GM12875 (cell line): ENCODE measurements at regions not wholly inside any gene's neighbourhood (a gene's known extent, or its start where the extent isn't known, plus 50 kb on each side); places are given as distances from the start of the nearest gene placed in this dataset.

ENCODE experiments used
- H3K4me3 ChIP-seq: one replicate; pipeline ENCODE4 v1.5.1; 2011; ENCODE audit warnings: low read depth, low read length, control low read depth
- TF ChIP-seq, protein P1 (sequence below): IDR thresholded peaks from 2 replicates; pipeline ENCODE4 v1.5.1; 2011; ENCODE audit warnings: low read depth, mild to moderate bottlenecking, control low read depth, inconsistent platforms, low read length, moderate library complexity, borderline replicate concordance; ENCODE audit not compliant: insufficient read depth

DNA sequence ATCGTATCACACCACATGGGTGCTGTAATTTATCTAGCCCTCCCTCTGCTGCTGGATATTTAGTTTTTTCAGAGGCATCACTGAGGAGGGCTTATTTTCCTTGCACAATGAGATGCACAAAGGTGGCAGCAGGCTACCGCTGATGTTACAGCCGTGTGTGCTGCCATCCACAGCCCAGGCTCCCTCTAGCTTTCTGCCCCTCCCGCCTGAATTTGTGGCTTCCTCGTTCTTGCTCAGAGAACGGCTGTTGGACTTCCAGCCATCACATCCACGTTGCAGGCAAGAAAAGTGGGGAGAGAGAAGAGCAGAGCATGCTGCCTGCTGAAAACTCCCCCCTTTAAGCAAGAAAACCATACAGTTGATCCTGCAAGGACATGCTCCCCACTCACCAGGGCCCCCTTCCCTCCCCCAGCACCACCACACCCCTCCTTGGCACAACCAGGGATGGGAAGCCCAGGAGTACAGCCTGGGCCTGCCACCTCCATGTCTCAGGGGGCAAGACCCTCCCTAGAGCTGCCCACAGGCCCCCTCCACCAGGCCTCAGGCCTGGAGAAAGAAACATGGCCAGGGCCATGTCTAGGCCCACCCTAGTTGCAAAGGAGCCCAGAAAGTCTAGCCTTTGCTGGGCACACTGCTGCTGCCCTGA lies 102.6 kb downstream of the MRPL14 start:
- H3K4me3 ChIP-seq, result no peak overlapping the region
- TF ChIP-seq, protein P1, sequence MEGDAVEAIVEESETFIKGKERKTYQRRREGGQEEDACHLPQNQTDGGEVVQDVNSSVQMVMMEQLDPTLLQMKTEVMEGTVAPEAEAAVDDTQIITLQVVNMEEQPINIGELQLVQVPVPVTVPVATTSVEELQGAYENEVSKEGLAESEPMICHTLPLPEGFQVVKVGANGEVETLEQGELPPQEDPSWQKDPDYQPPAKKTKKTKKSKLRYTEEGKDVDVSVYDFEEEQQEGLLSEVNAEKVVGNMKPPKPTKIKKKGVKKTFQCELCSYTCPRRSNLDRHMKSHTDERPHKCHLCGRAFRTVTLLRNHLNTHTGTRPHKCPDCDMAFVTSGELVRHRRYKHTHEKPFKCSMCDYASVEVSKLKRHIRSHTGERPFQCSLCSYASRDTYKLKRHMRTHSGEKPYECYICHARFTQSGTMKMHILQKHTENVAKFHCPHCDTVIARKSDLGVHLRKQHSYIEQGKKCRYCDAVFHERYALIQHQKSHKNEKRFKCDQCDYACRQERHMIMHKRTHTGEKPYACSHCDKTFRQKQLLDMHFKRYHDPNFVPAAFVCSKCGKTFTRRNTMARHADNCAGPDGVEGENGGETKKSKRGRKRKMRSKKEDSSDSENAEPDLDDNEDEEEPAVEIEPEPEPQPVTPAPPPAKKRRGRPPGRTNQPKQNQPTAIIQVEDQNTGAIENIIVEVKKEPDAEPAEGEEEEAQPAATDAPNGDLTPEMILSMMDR, result no peak

DNA sequence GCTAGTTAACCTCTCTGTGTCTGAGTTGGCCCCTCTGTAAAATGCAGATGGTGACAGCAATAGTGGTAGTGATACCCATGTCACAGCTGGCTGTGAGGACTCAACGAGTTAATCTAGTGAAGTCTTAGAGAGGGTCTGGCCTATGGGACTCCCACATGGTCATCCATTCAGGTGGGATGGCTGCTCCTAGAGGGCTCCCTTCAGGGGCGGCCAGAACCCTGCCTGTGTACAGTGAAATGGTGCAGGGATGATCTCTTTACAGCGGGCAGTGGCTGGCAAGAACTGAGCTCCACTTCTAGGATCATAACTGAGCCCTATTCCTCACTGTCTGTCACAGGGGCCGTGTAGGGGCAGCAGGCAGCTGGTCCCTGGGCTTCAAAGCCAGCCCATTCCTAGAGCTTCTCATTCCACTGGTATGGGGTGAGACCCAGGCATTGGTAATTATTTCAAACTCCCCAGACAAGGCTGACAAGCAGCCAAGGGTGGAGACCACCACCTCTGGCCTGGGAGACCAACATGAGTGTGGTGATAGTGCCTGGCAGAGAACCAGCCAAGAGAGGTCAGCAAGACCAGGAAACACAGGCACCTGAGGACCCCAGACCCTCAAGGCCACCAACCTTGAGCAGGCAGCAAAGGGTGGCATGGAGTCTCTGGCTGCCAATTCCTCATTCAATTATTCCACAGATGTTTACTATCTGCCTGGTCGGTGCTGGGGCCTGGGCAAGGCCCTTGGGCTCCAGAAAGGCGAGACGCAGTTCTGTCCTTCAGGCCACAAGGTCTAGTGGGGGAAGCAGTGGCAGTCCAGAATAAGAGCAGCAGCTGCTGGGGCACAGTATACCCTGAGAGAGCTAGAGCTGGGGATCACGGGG lies 103.4 kb downstream of the MRPL14 start:
- H3K4me3 ChIP-seq, result no peak overlapping the region
- TF ChIP-seq, protein P1, result no peak

DNA sequence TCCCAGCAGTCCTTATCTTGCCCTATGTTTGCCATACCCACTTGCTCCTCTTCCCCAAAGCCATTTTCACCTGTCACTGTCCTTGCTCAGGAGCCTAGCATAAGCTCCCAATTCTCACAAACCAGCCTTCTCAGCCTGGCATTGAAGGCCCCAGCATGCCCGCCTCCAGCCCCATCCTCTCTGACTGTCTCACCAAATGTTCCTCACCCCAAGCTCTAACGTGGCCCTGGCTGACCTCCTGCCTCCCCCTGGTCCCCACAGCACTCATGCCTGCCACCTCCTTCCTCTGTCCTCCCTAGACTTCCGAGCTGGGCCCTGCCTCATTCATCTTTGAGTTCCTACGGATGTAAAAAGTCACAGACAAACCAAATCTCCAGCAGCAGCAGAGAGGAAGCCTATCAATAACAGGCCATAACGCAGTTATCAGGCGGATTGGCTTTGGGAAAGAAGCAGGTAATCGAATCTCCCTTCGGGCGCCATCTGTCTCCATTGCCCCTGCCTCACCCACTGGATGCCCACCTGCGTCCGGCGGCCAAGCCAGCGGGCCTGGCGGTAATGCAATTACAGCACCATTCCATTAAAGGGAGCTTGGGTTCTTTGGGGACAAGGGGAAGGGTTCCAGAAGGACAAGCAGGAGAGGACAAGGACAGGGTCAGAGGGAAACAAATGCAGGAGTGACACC lies 104.4 kb downstream of the MRPL14 start:
- H3K4me3 ChIP-seq, result no peak overlapping the region
- TF ChIP-seq, protein P1, result no peak

DNA sequence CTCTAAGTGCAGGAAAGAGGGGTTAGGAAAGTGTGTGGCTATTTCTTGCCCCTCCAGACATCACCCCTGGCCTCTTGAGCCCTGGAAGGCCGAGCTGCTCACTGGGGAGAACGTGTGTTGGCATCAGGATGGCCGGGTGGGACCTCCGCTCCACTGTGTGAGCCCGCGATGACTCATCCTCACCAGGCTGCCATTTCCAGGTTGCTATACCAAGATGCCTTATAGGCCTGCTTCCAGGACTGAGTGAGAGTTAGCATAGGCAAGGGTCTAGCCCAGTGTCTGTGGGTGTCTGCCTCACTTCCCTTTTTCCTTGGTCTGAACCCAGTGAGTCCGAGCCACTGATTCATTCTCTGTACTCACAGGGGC lies 105.0 kb downstream of the MRPL14 start:
- TF ChIP-seq, protein P1, result no peak
- H3K4me3 ChIP-seq, result no peak overlapping the region

- TF ChIP-seq, protein P1, result no peak
- no peak overlapping the region for H3K4me3 ChIP-seq
Measured at GRCh38 chr6:44021589-44022295, 105.5 kb downstream of the MRPL14 start.

DNA sequence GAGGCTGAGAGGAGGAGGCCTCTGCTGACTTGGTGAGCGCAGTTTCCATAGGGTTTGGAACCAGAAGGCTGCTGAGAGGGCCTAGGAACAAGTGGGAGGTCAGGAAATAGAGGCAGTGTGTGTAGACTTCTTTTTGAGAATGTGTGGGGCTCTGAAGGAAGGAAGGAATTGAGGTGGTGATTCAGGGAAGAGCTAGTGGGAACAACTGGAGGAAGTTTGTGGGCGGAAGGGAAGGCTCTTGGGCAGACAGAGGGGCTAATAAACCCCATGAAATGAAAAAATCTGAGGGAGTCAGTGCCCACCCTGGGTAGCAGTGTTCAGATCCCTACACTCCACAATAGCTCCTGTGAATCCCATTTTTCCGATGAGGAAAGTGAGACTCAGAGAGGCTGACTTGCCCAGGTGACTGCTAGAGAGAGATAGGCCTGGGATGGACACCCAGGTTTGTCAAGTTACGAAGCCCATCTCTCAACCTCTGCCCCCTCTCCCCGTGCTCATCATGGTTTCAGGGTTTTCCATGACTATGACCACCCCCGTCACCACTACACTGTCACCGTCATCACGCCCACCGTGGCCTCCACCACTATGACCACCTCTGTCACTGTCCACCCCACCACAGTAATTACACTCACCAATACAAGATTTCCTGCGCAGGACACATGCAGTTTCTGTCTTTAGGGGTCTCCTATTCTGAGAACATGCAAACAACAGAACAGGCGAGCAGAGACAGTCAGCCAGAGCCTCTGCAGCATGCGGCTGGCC lies 106.4 kb downstream of the MRPL14 start:
- H3K4me3 ChIP-seq, result no peak overlapping the region
- TF ChIP-seq, protein P1, result no peak
